ENCODE measurements at regions not wholly inside any gene's neighbourhood (a gene's known extent, or its start where the extent isn't known, plus 50 kb on each side); places are given as distances from the start of the nearest gene placed in this dataset.

GRCh38 chr2:31693882-31694281 is 113.1 kb upstream of the SRD5A2 start:
- H3K18ac ChIP-seq (ENCODE audit: low read depth, low read length): no peak overlapping the region
- no peaks in the 10 kb centered on the region for H3K27me3 ChIP-seq (ENCODE audit: control insufficient read depth, insufficient read depth, low read length)
- H3K9me3 ChIP-seq (ENCODE audit: control insufficient read depth, insufficient read depth, low read length): peaks cover 16% of the 10 kb centered on the region
- H3K9me1 ChIP-seq (ENCODE audit: insufficient read depth, low read length): no peaks in the 10 kb centered on the region
- H3K4me2 ChIP-seq (ENCODE audit: low read depth, low read length): no peak overlapping the region
- TF ChIP-seq CHD1 (IDR thresholded peaks at IDR 0.05; ENCODE audit: low read depth, low read length) (no peak), MAFK (IDR thresholded peaks at IDR 0.05; ENCODE audit: low read depth, low read length) (no peak)
- H3K4ac ChIP-seq (ENCODE audit: low read depth, low read length): no peak overlapping the region
- no peaks in the 10 kb centered on the region for H3K79me1 ChIP-seq (ENCODE audit: low read depth in 1 of 2, low read length in 2 of 2)
- H4K5ac ChIP-seq (ENCODE audit: low read depth, low read length): no peak overlapping the region
- no peaks in the 10 kb centered on the region for H3K4me1 ChIP-seq (ENCODE audit: control insufficient read depth, insufficient read depth, low read length)
- H3K9ac ChIP-seq (ENCODE audit: low read depth, low read length): no peak overlapping the region
- in situ Hi-C loops (cut with MboI; ENCODE audit: low sequenced_read_pairs): no loop called here
- WGBS, 2 experiments (ENCODE audit: extremely low coverage in 2 of 2, insufficient read length in 1 of 2): no CpG with 5 or more reads among the region's 3 CpGs
- intact Hi-C loops (cut with micrococcal nuclease): no loop called here
- no peak overlapping the region for H2AK5ac ChIP-seq (ENCODE audit: low read depth, low read length)
- H3K4me3 ChIP-seq (ENCODE audit: insufficient read depth, low read depth, low read length): no peak overlapping the region
- no peak overlapping the region for H4K8ac ChIP-seq (ENCODE audit: low read depth in 2 of 2, low read length in 2 of 2)
- no peak overlapping the region for H2BK120ac ChIP-seq (ENCODE audit: low read depth, low read length)
- H2AFZ ChIP-seq (replicated peaks; ENCODE audit: low read length, poor library complexity): no peak overlapping the region
- H3K14ac ChIP-seq (replicated peaks; ENCODE audit: low read depth, low read length): no peak overlapping the region
- no peak overlapping the region for H4K91ac ChIP-seq (ENCODE audit: insufficient read depth, low read depth, low read length)
- no peaks in the 10 kb centered on the region for H4K20me1 ChIP-seq (ENCODE audit: insufficient read depth, low read length)
- H3K27ac ChIP-seq (ENCODE audit: insufficient read depth, low read length): no peak overlapping the region
- no peak overlapping the region for H2BK15ac ChIP-seq (ENCODE audit: low read depth, low read length)
- no peak overlapping the region for H3K56ac ChIP-seq (ENCODE audit: extremely low read depth, insufficient read depth, low read length)
- H2AK9ac ChIP-seq (replicated peaks; ENCODE audit: low read depth, low read length, poor library complexity): no peak overlapping the region
- CTCF ChIA-PET: no interaction called here
- no peak overlapping the region for H3K23ac ChIP-seq (ENCODE audit: low read depth, low read length)
- POLR2A ChIA-PET (ENCODE audit: unreplicated experiment): no interaction called here
- BruUV-seq (replicated peaks): no TSS peak
- dilution Hi-C loops (cut with HindIII; ENCODE audit: low sequenced_read_pairs, unreplicated experiment): no loop called here
- no peaks in the 10 kb centered on the region for H3K36me3 ChIP-seq (ENCODE audit: control insufficient read depth, insufficient read depth, low read length)
- no peak overlapping the region for H2BK20ac ChIP-seq (ENCODE audit: low read depth, low read length)
- no peak for ATAC-seq (ENCODE audit: low read depth)
- no peak overlapping the region for H2BK5ac ChIP-seq (ENCODE audit: low read depth, low read length, poor library complexity, severe bottlenecking)
- no peak for DNase-seq

Data from IMR-90 (cell line).